ENCODE measurements at regions not wholly inside any gene's neighbourhood (a gene's known extent, or its start where the extent isn't known, plus 50 kb on each side); places are given as distances from the start of the nearest gene placed in this dataset.

DNA sequence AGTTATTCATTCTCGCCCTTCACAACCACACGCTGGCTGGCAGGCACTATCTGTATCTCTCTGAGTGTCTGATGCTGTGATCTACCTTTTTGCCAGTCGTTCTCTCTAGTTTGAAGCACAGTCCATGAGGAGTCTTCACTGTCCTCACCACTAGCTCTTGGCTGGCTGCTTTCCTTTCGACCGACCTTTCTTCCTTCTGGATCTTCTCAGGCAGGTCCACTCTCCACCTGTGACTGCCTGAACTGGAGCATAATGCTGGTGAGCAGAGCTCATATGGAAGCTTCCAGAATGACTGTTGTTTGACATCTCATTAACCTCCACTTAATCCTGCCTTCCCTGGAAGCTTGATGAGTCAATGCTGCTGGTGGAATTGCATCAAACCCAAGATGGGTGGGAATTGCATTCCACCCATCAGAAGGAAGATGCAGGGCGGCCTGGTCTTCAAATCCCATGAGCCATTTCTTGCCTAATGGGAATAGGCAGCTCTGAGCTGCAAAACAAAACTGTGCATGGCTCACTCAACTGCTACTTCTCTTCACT is 283.5 kb upstream of the HDAC4 start:
- Histone ChIP-seq H3K27me3 (no peaks in the 10 kb centered on the region), H3K4me3 (no peak overlapping the region), H3K4me1 (no peaks in the 10 kb centered on the region), H3K36me3 (replicated peaks in 1 of 2; ENCODE audit: insufficient read depth in 1 of 2, low read depth in 2 of 2) (no peaks in the 10 kb centered on the region), H3K27ac (no peak overlapping the region), H3K9me3 (peaks cover 0 to 4% (median 0%) of the 10 kb centered on the region in 3 donors)
- no peak for DNase-seq
- ATAC-seq, result no peak
- WGBS, 2 donors, result 77 to 80% methylated on average over 6 of the region's 6 CpGs
- intact Hi-C loops (cut with DNase I), result no loop called here
- TF ChIP-seq POLR2A (IDR thresholded peaks at IDR 0.05), result no peak
- TF ChIP-seq CTCF (IDR thresholded peaks at IDR 0.05), result no peak

DNA sequence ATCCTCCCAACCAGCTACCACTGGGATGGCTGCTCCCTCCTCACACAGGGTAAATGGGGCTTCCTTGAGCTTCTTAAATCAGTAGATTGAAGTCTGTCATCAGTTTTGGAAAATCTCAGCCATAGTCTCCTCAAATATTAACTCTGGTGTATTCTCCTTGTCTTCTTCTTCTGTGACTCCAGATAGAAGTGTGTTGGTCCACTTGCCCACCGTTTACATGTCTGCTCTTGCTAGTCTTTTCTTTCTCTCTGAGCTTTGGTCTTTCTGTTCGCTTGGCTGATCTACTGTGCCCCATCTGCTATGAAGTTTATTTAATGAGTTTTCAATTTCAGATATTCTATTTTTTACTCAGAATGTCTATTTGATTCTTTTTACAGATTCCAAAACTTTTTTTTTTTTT is 281.7 kb upstream of the HDAC4 start:
- no peaks in the 10 kb centered on the region for H3K36me3 ChIP-seq (replicated peaks in 1 of 2; ENCODE audit: insufficient read depth in 1 of 2, low read depth in 2 of 2)
- no peak overlapping the region for H3K4me3 ChIP-seq
- no peak for TF ChIP-seq POLR2A (IDR thresholded peaks at IDR 0.05)
- no peak for TF ChIP-seq CTCF (IDR thresholded peaks at IDR 0.05)
- H3K4me1 ChIP-seq, result no peaks in the 10 kb centered on the region
- DNase-seq (no peak), ATAC-seq (no peak)
- H3K9me3 ChIP-seq, result peaks cover 0 to 4% (median 0%) of the 10 kb centered on the region in 3 donors
- H3K27ac ChIP-seq, result no peak overlapping the region
- 77 to 90% methylated on average over 2 of the region's 2 CpGs for WGBS, 2 donors
- intact Hi-C loops (cut with DNase I), result no loop called here
- no peaks in the 10 kb centered on the region for H3K27me3 ChIP-seq

DNA sequence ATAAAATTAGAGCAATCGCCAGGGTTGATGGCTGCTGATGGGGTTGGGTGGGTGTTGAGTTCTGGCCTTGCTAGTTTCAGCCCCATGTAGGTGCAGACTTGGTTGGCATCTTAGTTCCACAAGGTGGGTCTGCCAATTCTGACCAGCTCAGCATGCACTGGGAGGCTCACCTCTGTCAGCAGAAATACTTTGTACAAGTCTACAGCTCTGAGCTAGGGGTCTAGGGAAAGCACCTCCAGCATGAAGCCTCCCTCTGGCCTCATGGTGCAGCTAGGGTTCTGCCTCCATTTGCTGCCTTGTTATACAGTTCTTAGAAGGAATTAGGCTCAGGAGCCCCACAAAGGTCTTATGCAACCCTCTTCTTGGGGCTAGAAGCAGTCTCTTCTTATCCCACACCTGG is 278.9 kb upstream of the HDAC4 start:
- intact Hi-C loops (cut with DNase I), result no loop called here
- TF ChIP-seq CTCF (IDR thresholded peaks at IDR 0.05), result no peak
- no peak for TF ChIP-seq POLR2A (IDR thresholded peaks at IDR 0.05)
- WGBS, 2 donors, result 39 to 44% methylated on average over 1 of the region's 1 CpG
- no peaks in the 10 kb centered on the region for H3K4me1 ChIP-seq
- no peak overlapping the region for H3K4me3 ChIP-seq
- DNase-seq (no peak), ATAC-seq (no peak)
- H3K27ac ChIP-seq, result no peak overlapping the region
- no peaks in the 10 kb centered on the region for H3K27me3 ChIP-seq
- H3K36me3 ChIP-seq (replicated peaks in 1 of 2; ENCODE audit: insufficient read depth in 1 of 2, low read depth in 2 of 2), result no peaks in the 10 kb centered on the region
- peaks cover 0 to 4% (median 0%) of the 10 kb centered on the region in 3 donors for H3K9me3 ChIP-seq

- TF ChIP-seq CTCF (IDR thresholded peaks at IDR 0.05) (no peak), POLR2A (IDR thresholded peaks at IDR 0.05) (no peak)
- 81 to 85% methylated on average over 20 to 22 of the region's 22 CpGs for WGBS, 2 donors
- no peak for DNase-seq
These were observed 278.0 kb upstream of the HDAC4 start for GRCh38 chr2:239678666-239679296.

GRCh38 chr2:239678186-239678490 is 277.3 kb upstream of the HDAC4 start:
- no peak for ATAC-seq
- WGBS, 2 donors, result 72 to 73% methylated on average over 7 to 8 of the region's 8 CpGs
- DNase-seq, result no peak

More at GRCh38 chr2:239678666-239679296, 278.0 kb upstream of the HDAC4 start:
- Histone ChIP-seq H3K27ac (no peak overlapping the region), H3K36me3 (replicated peaks in 1 of 2; ENCODE audit: insufficient read depth in 1 of 2, low read depth in 2 of 2) (no peaks in the 10 kb centered on the region), H3K4me3 (no peak overlapping the region), H3K27me3 (no peaks in the 10 kb centered on the region), H3K9me3 (peaks cover 0 to 4% (median 0%) of the 10 kb centered on the region in 3 donors), H3K4me1 (no peaks in the 10 kb centered on the region)
- intact Hi-C loops (cut with DNase I), result no loop called here
- ATAC-seq, result no peak

More at GRCh38 chr2:239678186-239678490, 277.3 kb upstream of the HDAC4 start:
- H3K9me3 ChIP-seq, result peaks cover 0 to 3% (median 0%) of the 10 kb centered on the region in 3 donors
- no peak for TF ChIP-seq CTCF (IDR thresholded peaks at IDR 0.05)
- intact Hi-C loops (cut with DNase I), result no loop called here
- H3K27me3 ChIP-seq, result no peaks in the 10 kb centered on the region
- no peaks in the 10 kb centered on the region for H3K36me3 ChIP-seq (replicated peaks in 1 of 2; ENCODE audit: insufficient read depth in 1 of 2, low read depth in 2 of 2)
- H3K27ac ChIP-seq, result no peak overlapping the region
- no peaks in the 10 kb centered on the region for H3K4me1 ChIP-seq
- H3K4me3 ChIP-seq, result no peak overlapping the region
